C4-2B (cell line): ENCODE measurements at regions not wholly inside any gene's neighbourhood (a gene's known extent, or its start where the extent isn't known, plus 50 kb on each side); places are given as distances from the start of the nearest gene placed in this dataset.

Experiments
- CTCF ChIP-seq: fragments of 450-650 bp; conservative IDR thresholded peaks from 2 replicates; pipeline ENCODE4 v1.5.1; 2017; ENCODE audit warnings: mild to moderate bottlenecking
- ZFX ChIP-seq: fragments of 450-650 bp; IDR thresholded peaks from 2 replicates; pipeline ENCODE4 v1.6.1; 2017

- TF ChIP-seq CTCF = no peak
- no peak for TF ChIP-seq ZFX
Observed at GRCh38 chr17:5809056-5809455, 224.7 kb upstream of the NLRP1 start.
